ENCODE measurements at regions not wholly inside any gene's neighbourhood (a gene's known extent, or its start where the extent isn't known, plus 50 kb on each side); places are given as distances from the start of the nearest gene placed in this dataset.

GRCh38 chr2:104233591-104233990, 620.3 kb upstream of the POU3F3 start:
- no peak for DNase-seq (ENCODE audit: low read depth)
- TF ChIP-seq CTCF (conservative IDR thresholded peaks at IDR 0.05; ENCODE audit: low read depth, low read length): no peak
- H3K4me3 ChIP-seq (ENCODE audit: low read length): no peak overlapping the region

- H3K4me3 ChIP-seq (ENCODE audit: low read length): no peak overlapping the region
- DNase-seq (ENCODE audit: low read depth): no peak
- no peak for TF ChIP-seq CTCF (conservative IDR thresholded peaks at IDR 0.05; ENCODE audit: low read depth, low read length)
Measured at GRCh38 chr2:104236491-104236890, 617.4 kb upstream of the POU3F3 start.

- H3K4me3 ChIP-seq (ENCODE audit: low read length): no peak overlapping the region
- TF ChIP-seq CTCF (conservative IDR thresholded peaks at IDR 0.05; ENCODE audit: low read depth, low read length): no peak
Measured at GRCh38 chr2:104240984-104241383, 612.9 kb upstream of the POU3F3 start.

GRCh38 chr2:104249629-104250028, 604.3 kb upstream of the POU3F3 start:
- no peak overlapping the region for H3K4me3 ChIP-seq (ENCODE audit: low read length)
- DNase-seq (ENCODE audit: low read depth): no peak
- TF ChIP-seq CTCF (conservative IDR thresholded peaks at IDR 0.05; ENCODE audit: low read depth, low read length): no peak

More at GRCh38 chr2:104240984-104241383, 612.9 kb upstream of the POU3F3 start:
- no peak for DNase-seq (ENCODE audit: low read depth)

GRCh38 chr2:104250635-104251034, 603.3 kb upstream of the POU3F3 start:
- H3K4me3 ChIP-seq (ENCODE audit: low read length): no peak overlapping the region
- TF ChIP-seq CTCF (conservative IDR thresholded peaks at IDR 0.05; ENCODE audit: low read depth, low read length): no peak
- no peak for DNase-seq (ENCODE audit: low read depth)

- TF ChIP-seq CTCF (conservative IDR thresholded peaks at IDR 0.05; ENCODE audit: low read depth, low read length): no peak
- H3K4me3 ChIP-seq (ENCODE audit: low read length): no peak overlapping the region
- DNase-seq (ENCODE audit: low read depth): no peak
Measured at GRCh38 chr2:104254017-104254416, 599.9 kb upstream of the POU3F3 start.

GRCh38 chr2:104262714-104263113, 591.2 kb upstream of the POU3F3 start:
- TF ChIP-seq CTCF (conservative IDR thresholded peaks at IDR 0.05; ENCODE audit: low read depth, low read length): no peak
- no peak for DNase-seq (ENCODE audit: low read depth)
- no peak overlapping the region for H3K4me3 ChIP-seq (ENCODE audit: low read length)
